ENCODE measurements at regions not wholly inside any gene's neighbourhood (a gene's known extent, or its start where the extent isn't known, plus 50 kb on each side); places are given as distances from the start of the nearest gene placed in this dataset.

- Histone ChIP-seq H3K4me2 (no peak overlapping the region), H3K4me3 (no peak overlapping the region), H4K20me1 (ENCODE audit: low read depth) (no peaks in the 10 kb centered on the region), H3K9ac (no peak overlapping the region), H3K27me3 (no peaks in the 10 kb centered on the region), H3K79me2 (ENCODE audit: low read depth) (no peaks in the 10 kb centered on the region), H3K36me3 (no peaks in the 10 kb centered on the region), H2AFZ (replicated peaks) (no peak overlapping the region), H3K27ac (no peak overlapping the region), H3K4me1 (no peaks in the 10 kb centered on the region), H3F3A (ENCODE audit: low read depth) (no peaks in the 10 kb centered on the region), H3K9me3 (ENCODE audit: low read depth) (no peaks in the 10 kb centered on the region)
- peaks cover 3% of the 10 kb centered on the region for H3K9me3 Mint-ChIP-seq
- no peak for DNase-seq (ENCODE audit: low spot score)
- H3K27ac Mint-ChIP-seq: no peak overlapping the region
- no peak overlapping the region for H3K4me3 Mint-ChIP-seq
- H3K27me3 Mint-ChIP-seq (ENCODE audit: insufficient read depth, low read depth): peaks cover 2% of the 10 kb centered on the region
- no peaks in the 10 kb centered on the region for H3K36me3 Mint-ChIP-seq
- no peaks in the 10 kb centered on the region for H3K4me1 Mint-ChIP-seq
- TF ChIP-seq EZH2 (IDR thresholded peaks at IDR 0.05): no peak
- TF ChIP-seq, protein P1, sequence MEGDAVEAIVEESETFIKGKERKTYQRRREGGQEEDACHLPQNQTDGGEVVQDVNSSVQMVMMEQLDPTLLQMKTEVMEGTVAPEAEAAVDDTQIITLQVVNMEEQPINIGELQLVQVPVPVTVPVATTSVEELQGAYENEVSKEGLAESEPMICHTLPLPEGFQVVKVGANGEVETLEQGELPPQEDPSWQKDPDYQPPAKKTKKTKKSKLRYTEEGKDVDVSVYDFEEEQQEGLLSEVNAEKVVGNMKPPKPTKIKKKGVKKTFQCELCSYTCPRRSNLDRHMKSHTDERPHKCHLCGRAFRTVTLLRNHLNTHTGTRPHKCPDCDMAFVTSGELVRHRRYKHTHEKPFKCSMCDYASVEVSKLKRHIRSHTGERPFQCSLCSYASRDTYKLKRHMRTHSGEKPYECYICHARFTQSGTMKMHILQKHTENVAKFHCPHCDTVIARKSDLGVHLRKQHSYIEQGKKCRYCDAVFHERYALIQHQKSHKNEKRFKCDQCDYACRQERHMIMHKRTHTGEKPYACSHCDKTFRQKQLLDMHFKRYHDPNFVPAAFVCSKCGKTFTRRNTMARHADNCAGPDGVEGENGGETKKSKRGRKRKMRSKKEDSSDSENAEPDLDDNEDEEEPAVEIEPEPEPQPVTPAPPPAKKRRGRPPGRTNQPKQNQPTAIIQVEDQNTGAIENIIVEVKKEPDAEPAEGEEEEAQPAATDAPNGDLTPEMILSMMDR (IDR thresholded peaks at IDR 0.05): no peak
Measured at GRCh38 chr11:109547356-109548027, 125.5 kb downstream of the C11orf87 start.

GRCh38 chr11:109552376-109552775, 130.4 kb downstream of the C11orf87 start:
- Mint-ChIP-seq H3K27me3 (ENCODE audit: insufficient read depth, low read depth) (no peaks in the 10 kb centered on the region), H3K4me3 (no peak overlapping the region), H3K27ac (no peak overlapping the region), H3K36me3 (no peaks in the 10 kb centered on the region), H3K4me1 (no peaks in the 10 kb centered on the region), H3K9me3 (no peaks in the 10 kb centered on the region)
- H3K4me2 ChIP-seq: no peak overlapping the region
- no peaks in the 10 kb centered on the region for H3K27me3 ChIP-seq
- no peaks in the 10 kb centered on the region for H3K9me3 ChIP-seq (ENCODE audit: low read depth)
- no peaks in the 10 kb centered on the region for H3K4me1 ChIP-seq
- no peak for DNase-seq (ENCODE audit: low spot score)
- H3F3A ChIP-seq (ENCODE audit: low read depth): no peaks in the 10 kb centered on the region
- no peaks in the 10 kb centered on the region for H3K79me2 ChIP-seq (ENCODE audit: low read depth)
- H3K27ac ChIP-seq: no peak overlapping the region
- no peak overlapping the region for H2AFZ ChIP-seq (replicated peaks)
- TF ChIP-seq EZH2 (IDR thresholded peaks at IDR 0.05): no peak
- TF ChIP-seq, protein P1 (IDR thresholded peaks at IDR 0.05): no peak
- no peak for TF ChIP-seq EZH2phosphoT487 (IDR thresholded peaks at IDR 0.05)
- no peak overlapping the region for H3K4me3 ChIP-seq
- no peak overlapping the region for H3K9ac ChIP-seq
- H4K20me1 ChIP-seq (ENCODE audit: low read depth): no peaks in the 10 kb centered on the region
- no peaks in the 10 kb centered on the region for H3K36me3 ChIP-seq

GRCh38 chr11:109553284-109553683, 131.3 kb downstream of the C11orf87 start:
- no peaks in the 10 kb centered on the region for H3K4me1 Mint-ChIP-seq
- no peak overlapping the region for H3K27ac Mint-ChIP-seq
- H3K9me3 ChIP-seq (ENCODE audit: low read depth): no peaks in the 10 kb centered on the region
- H3K36me3 ChIP-seq: no peaks in the 10 kb centered on the region
- no peaks in the 10 kb centered on the region for H3K4me1 ChIP-seq
- H3F3A ChIP-seq (ENCODE audit: low read depth): no peaks in the 10 kb centered on the region
- no peak overlapping the region for H2AFZ ChIP-seq (replicated peaks)
- H3K27me3 Mint-ChIP-seq (ENCODE audit: insufficient read depth, low read depth): no peaks in the 10 kb centered on the region
- no peak overlapping the region for H3K4me3 Mint-ChIP-seq
- no peaks in the 10 kb centered on the region for H3K79me2 ChIP-seq (ENCODE audit: low read depth)
- no peaks in the 10 kb centered on the region for H4K20me1 ChIP-seq (ENCODE audit: low read depth)
- H3K27ac ChIP-seq: no peak overlapping the region
- H3K27me3 ChIP-seq: no peaks in the 10 kb centered on the region
- H3K36me3 Mint-ChIP-seq: no peaks in the 10 kb centered on the region
- H3K9me3 Mint-ChIP-seq: no peaks in the 10 kb centered on the region
- H3K4me3 ChIP-seq: no peak overlapping the region
- DNase-seq (ENCODE audit: low spot score): no peak
- no peak overlapping the region for H3K9ac ChIP-seq
- no peak overlapping the region for H3K4me2 ChIP-seq
- TF ChIP-seq, protein P1 (IDR thresholded peaks at IDR 0.05): no peak
- TF ChIP-seq EZH2 (IDR thresholded peaks at IDR 0.05): no peak
- no peak for TF ChIP-seq EZH2phosphoT487 (IDR thresholded peaks at IDR 0.05)
